B cell (primary cell): ENCODE measurements at regions not wholly inside any gene's neighbourhood (a gene's known extent, or its start where the extent isn't known, plus 50 kb on each side); places are given as distances from the start of the nearest gene placed in this dataset.

Experiments used
- ATAC-seq: fragments of 200-7000 bp; cut with Tn5 transposase; one replicate; pipeline ENCODE4 v1.10.0; 2021; ENCODE audit warnings: low read depth, mild to moderate bottlenecking, moderate number of reproducible peaks, moderate library complexity
- CTCF ChIA-PET: fragments of 350-600 bp; sonication (Branson Sonifier 250); formaldehyde crosslinking; loops from one replicate; lab custom pipeline; 2021; ENCODE audit warnings: antibody characterized with exemption, inconsistent platforms; lab: Charles Lee
- POLR2A ChIA-PET: fragments of 350-600 bp; sonication (Branson Sonifier 250); formaldehyde crosslinking; loops from one replicate; lab custom pipeline; 2021; ENCODE audit warnings: antibody characterized with exemption; lab: Charles Lee
- DNase-seq: peaks from one replicate; pipeline ENCODE4 v3.0.0; 2013
- H2AFZ ChIP-seq: 2 replicates; pipeline ENCODE4 v1.6.1; 2012; ENCODE audit warnings: mild to moderate bottlenecking, low read depth, low read length; ENCODE audit not compliant: insufficient read depth, poor library complexity, severe bottlenecking
- H3K27ac ChIP-seq, 2 donors: 1 replicate in 1 of 2; 2 replicates in 1 of 2; pipeline ENCODE4 v1.5.1; 2012 to 2013; ENCODE audit warnings: low read length in 2 of 2, mild to moderate bottlenecking in 2 of 2, moderate library complexity in 1 of 2
- H3K27me3 ChIP-seq, 4 experiments: fragments of 200-600 bp in 1 of 4; sonication (generic) in 1 of 4; replicated peaks in 1 of 4; 1 replicate in 2 of 4; 2 replicates in 2 of 4; pipeline versions ENCODE4 v1.6.1 to v1.7.0; 2013 to 2016; ENCODE audit warnings: low read length in 3 of 4, mild to moderate bottlenecking in 2 of 4, mixed read lengths in 1 of 4, moderate library complexity in 1 of 4; ENCODE audit not compliant: insufficient read depth in 4 of 4, control insufficient read depth in 3 of 4; ENCODE audit errors: control extremely low read depth in 1 of 4
- H3K36me3 ChIP-seq, 2 experiments: replicated peaks in 1 of 2; 1 replicate in 1 of 2; 2 replicates in 1 of 2; pipeline versions ENCODE4 v1.6.1 to v1.7.1; 2013; ENCODE audit warnings: low read length in 1 of 2; ENCODE audit not compliant: insufficient read depth in 2 of 2, control insufficient read depth in 1 of 2; ENCODE audit errors: control extremely low read depth in 1 of 2, extremely low read depth in 1 of 2
- H3K4me1 ChIP-seq, 2 donors: fragments of 200-600 bp in 1 of 2; sonication (generic) in 1 of 2; 1 replicate in 1 of 2; 2 replicates in 1 of 2; pipeline versions ENCODE4 v1.5.1 to v1.6.1; 2013 to 2017; ENCODE audit warnings: low read length in 2 of 2; ENCODE audit not compliant: control insufficient read depth in 2 of 2, insufficient read depth in 2 of 2
- H3K4me2 ChIP-seq: replicated peaks from 2 replicates; pipeline ENCODE3; 2012; ENCODE audit warnings: mild to moderate bottlenecking, low read depth, low read length; ENCODE audit not compliant: poor library complexity, severe bottlenecking
- H3K4me3 ChIP-seq, 5 experiments: fragments of 200-600 bp in 1 of 5; sonication (generic) in 1 of 5; 1 replicate in 3 of 5; 2 replicates in 2 of 5; pipeline versions ENCODE4 v1.5.1 to v1.7.0; 2011 to 2016; ENCODE audit warnings: low read length in 4 of 5, mild to moderate bottlenecking in 4 of 5, low read depth in 2 of 5, control low read depth in 1 of 5, moderate library complexity in 1 of 5; ENCODE audit not compliant: insufficient read depth in 1 of 5; ENCODE audit errors: control extremely low read depth in 1 of 5, extremely low read depth in 1 of 5
- H3K79me2 ChIP-seq: fragments of 200-600 bp; sonication (generic); one replicate; pipeline ENCODE4 v1.6.0; 2016; ENCODE audit warnings: low read length; ENCODE audit not compliant: control insufficient read depth, insufficient read depth
- H3K9ac ChIP-seq: fragments of 200-600 bp; sonication (generic); 2 replicates; pipeline ENCODE4 v1.6.1; 2017; ENCODE audit warnings: mild to moderate bottlenecking, low read length, moderate library complexity
- H3K9me3 ChIP-seq, 3 donors: one replicate each; pipeline versions ENCODE4 v1.6.1 to v1.7.1; 2013; ENCODE audit warnings: low read length in 2 of 3; ENCODE audit not compliant: control insufficient read depth in 2 of 3, insufficient read depth in 1 of 3; ENCODE audit errors: control extremely low read depth in 1 of 3
- H4K20me1 ChIP-seq: 2 replicates; pipeline ENCODE4 v1.6.0; 2012; ENCODE audit warnings: mild to moderate bottlenecking, low read length; ENCODE audit not compliant: insufficient read depth, control insufficient read depth, poor library complexity, severe bottlenecking
- H3K27ac Mint-ChIP-seq: one replicate; pipeline ENCODE4 v1.8.0; 2021; ENCODE audit warnings: mixed read lengths
- H3K27me3 Mint-ChIP-seq: one replicate; pipeline ENCODE4 v1.8.0; 2021; ENCODE audit warnings: mixed read lengths
- H3K4me1 Mint-ChIP-seq: one replicate; pipeline ENCODE4 v1.8.0; 2021; ENCODE audit warnings: mixed read lengths
- H3K4me3 Mint-ChIP-seq: one replicate; pipeline ENCODE4 v1.8.0; 2021; ENCODE audit warnings: mixed read lengths
- H3K9me3 Mint-ChIP-seq: one replicate; pipeline ENCODE4 v1.8.0; 2022; ENCODE audit warnings: mixed read lengths; ENCODE audit not compliant: insufficient read depth
- EZH2 ChIP-seq: IDR thresholded peaks from 2 replicates; pipeline ENCODE4 v1.6.1; 2012; ENCODE audit warnings: borderline replicate concordance, low read depth, mild to moderate bottlenecking, moderate library complexity, low read length; ENCODE audit not compliant: insufficient read depth, poor library complexity, severe bottlenecking
- intact Hi-C: fragments of 100-400 bp; cut with micrococcal nuclease; formaldehyde crosslinking; loops from one replicate; pipeline ENCODE4 v1.10.0; 2022
- TF ChIP-seq, protein P1 (sequence below): fragments of 200-600 bp; IDR thresholded peaks from one replicate; pipeline ENCODE4 v1.8.0; 2022; ENCODE audit warnings: antibody characterized with exemption, mild to moderate bottlenecking

GRCh38 chr3:88785841-88786240 is 321.6 kb upstream of the EPHA3 start:
- Histone ChIP-seq H3K9ac (no peak overlapping the region), H4K20me1 (no peaks in the 10 kb centered on the region), H3K4me2 (no peak overlapping the region), H3K4me1 (no peaks in the 10 kb centered on the region), H3K9me3 (no peaks in the 10 kb centered on the region), H3K4me3 (no peak overlapping the region), H3K27me3 (no peaks in the 10 kb centered on the region), H3K36me3 (no peaks in the 10 kb centered on the region), H3K27ac (no peak overlapping the region), H3K79me2 (no peaks in the 10 kb centered on the region), H2AFZ (no peak overlapping the region)
- Mint-ChIP-seq H3K27ac (no peak overlapping the region), H3K27me3 (no peaks in the 10 kb centered on the region), H3K9me3 (peaks cover 6% of the 10 kb centered on the region), H3K4me3 (no peak overlapping the region), H3K4me1 (no peaks in the 10 kb centered on the region)
- ChIA-PET POLR2A (no interaction called here), CTCF (no interaction called here)
- intact Hi-C loops: no loop called here
- TF ChIP-seq EZH2: no peak
- TF ChIP-seq, protein P1, sequence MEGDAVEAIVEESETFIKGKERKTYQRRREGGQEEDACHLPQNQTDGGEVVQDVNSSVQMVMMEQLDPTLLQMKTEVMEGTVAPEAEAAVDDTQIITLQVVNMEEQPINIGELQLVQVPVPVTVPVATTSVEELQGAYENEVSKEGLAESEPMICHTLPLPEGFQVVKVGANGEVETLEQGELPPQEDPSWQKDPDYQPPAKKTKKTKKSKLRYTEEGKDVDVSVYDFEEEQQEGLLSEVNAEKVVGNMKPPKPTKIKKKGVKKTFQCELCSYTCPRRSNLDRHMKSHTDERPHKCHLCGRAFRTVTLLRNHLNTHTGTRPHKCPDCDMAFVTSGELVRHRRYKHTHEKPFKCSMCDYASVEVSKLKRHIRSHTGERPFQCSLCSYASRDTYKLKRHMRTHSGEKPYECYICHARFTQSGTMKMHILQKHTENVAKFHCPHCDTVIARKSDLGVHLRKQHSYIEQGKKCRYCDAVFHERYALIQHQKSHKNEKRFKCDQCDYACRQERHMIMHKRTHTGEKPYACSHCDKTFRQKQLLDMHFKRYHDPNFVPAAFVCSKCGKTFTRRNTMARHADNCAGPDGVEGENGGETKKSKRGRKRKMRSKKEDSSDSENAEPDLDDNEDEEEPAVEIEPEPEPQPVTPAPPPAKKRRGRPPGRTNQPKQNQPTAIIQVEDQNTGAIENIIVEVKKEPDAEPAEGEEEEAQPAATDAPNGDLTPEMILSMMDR: no peak
- ATAC-seq (no peak), DNase-seq (no peak)

- H3K9me3 Mint-ChIP-seq: peaks cover 17% of the 10 kb centered on the region
Observed at GRCh38 chr3:88795503-88795902, 311.9 kb upstream of the EPHA3 start.

More at GRCh38 chr3:88795503-88795902, 311.9 kb upstream of the EPHA3 start:
- Mint-ChIP-seq H3K4me3 (no peak overlapping the region), H3K4me1 (no peaks in the 10 kb centered on the region), H3K27ac (no peak overlapping the region), H3K27me3 (no peaks in the 10 kb centered on the region)
- no peak overlapping the region for H3K4me2 ChIP-seq
- peaks cover 0 to 17% (median 16%) of the 10 kb centered on the region in 3 donors for H3K9me3 ChIP-seq
- no peak overlapping the region for H3K9ac ChIP-seq
- no peaks in the 10 kb centered on the region for H3K4me1 ChIP-seq
- CTCF ChIA-PET: no interaction called here
- intact Hi-C loops: no loop called here
- no peaks in the 10 kb centered on the region for H4K20me1 ChIP-seq
- DNase-seq (no peak), ATAC-seq (no peak)
- H3K4me3 ChIP-seq: no peak overlapping the region
- no peak overlapping the region for H2AFZ ChIP-seq
- TF ChIP-seq EZH2: no peak
- TF ChIP-seq, protein P1: no peak
- no peak overlapping the region for H3K27ac ChIP-seq
- POLR2A ChIA-PET: no interaction called here
- H3K36me3 ChIP-seq: no peaks in the 10 kb centered on the region
- H3K27me3 ChIP-seq: no peaks in the 10 kb centered on the region
- no peaks in the 10 kb centered on the region for H3K79me2 ChIP-seq
